Kidney tubule cell (primary cell): ENCODE measurements at regions not wholly inside any gene's neighbourhood (a gene's known extent, or its start where the extent isn't known, plus 50 kb on each side); places are given as distances from the start of the nearest gene placed in this dataset.
A peak's percentile ranks its signal among the peaks of the same experiment; 100 is the strongest.
"Not testable (repeated sequence)": the region's sequence is repeated elsewhere in the genome, so short reads cannot be mapped to it uniquely, and the experiment has no call there.

Experiments used
- DNase-seq: peaks from one replicate; pipeline ENCODE4 v3.0.0-alpha.2; 2018; ENCODE audit warnings: low spot score

DNA sequence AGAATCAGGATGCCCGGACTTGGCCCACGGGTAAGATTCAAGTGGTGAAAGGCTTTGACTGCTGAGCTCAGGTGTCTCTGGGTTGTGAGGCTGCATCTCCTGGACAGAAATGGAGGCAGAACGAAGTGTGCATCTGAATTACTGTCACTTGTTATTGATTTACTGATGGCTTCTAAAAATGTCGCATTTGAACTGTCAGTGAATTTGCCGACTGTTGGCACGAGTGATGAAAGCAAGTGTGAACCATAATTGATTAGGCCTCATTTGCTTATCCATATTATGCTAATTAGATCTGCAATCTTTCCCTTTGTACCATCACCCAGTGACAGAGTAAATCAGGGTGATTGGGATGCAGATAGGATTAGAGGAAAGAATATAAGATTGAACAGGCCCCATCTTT, 252.4 kb downstream of the NUF2 start:
- DNase-seq, result no peak

DNA sequence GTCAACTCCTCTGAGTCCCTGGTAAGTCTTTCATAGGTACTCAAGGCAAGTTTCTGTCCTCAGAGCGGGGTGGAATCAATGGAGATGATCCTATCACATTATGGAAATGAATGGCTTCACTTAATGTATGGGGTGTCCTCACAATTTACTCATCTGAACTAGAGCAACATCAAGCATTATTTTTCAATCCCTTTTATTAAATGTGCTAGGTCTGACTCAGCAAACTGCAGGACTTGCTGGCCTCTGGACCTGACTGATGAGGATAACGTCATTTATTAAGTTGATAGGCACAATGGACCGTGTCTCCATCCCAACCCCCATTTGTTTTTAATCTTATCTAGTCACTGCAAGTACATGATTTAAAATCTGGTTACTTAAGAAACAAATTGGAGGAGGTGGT, 259.2 kb downstream of the NUF2 start:
- no peak for DNase-seq

DNA sequence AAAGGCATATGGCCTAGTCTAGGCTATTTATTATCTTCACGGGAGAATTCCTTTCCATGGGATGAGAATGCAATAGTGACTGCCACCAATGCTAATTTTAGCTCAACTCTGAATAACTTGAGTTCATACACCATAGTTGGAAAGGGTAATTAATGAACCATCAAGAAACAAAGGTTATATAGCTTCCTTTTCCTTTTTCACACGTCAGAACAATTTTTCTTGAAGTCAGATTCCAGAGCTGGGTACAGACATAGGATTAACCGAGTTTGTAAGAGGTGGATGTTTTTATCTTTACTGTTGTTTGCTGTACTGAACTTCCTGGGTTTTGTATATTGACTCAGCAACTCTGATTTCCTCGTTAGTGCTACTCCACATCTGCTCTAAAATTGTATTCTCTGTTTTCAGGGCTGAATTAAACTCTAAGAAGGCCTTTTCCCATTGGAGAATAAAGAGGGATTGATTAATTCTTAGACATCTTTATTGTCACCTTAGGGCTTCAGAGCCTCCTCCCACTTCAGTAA, 262.0 kb downstream of the NUF2 start:
- peak; percentile 3 for DNase-seq

DNA sequence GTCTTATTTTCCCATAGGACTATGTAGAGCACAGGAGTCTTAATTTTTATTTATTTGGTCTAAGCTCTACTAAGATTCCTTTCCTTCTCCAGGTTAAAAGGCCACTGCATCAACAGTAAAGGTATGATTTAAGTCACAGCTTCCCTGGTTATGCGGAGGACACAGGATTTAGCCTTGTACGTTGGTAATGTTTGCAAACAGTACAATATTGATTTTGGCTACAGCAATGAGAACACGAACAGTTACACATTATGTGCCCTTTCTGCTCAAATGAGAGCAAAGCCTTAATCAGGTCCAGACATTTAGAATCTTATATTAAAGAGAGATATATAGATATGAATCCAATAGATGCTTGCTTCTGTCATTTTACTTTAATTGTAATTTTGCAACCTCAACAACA, 264.0 kb downstream of the NUF2 start:
- no peak for DNase-seq

DNA sequence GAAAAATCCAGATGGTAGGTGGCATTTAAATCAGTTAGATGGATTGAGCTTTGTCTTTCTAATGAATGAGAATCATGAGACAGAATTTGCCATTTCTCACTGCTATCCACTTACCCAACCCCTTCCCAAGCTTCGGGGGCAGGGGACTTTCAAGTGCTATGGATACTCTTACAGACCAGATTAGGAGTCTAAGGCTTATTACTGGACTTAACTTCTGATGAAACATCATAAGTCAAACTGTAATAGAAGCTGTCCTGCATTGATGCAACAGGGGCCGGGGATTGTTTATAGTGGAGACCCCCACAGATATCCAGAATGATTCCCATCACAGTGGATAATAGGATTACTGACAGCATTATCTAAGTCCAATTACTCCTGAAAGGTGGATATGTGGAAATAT, 267.0 kb downstream of the NUF2 start:
- DNase-seq, result no peak

DNA sequence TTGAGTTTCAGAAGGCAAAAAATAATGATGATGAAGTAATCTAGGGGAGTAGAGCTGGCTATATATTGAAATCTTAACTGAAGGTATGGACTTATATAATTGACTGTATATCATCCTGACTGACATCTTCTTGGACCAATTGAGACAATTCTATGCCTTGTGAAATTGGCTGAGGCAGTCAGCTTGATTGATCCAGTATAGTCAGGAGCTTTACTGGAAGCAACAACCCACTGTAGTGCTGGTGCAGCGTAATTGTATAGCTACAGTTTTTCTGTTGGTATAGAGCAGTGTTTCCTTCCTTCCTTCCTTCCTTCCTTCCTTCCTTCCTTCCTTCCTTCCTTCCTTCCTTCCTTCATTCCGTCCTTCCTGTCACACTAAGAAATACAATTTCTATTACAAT, 268.0 kb downstream of the NUF2 start:
- DNase-seq, result no peak

DNA sequence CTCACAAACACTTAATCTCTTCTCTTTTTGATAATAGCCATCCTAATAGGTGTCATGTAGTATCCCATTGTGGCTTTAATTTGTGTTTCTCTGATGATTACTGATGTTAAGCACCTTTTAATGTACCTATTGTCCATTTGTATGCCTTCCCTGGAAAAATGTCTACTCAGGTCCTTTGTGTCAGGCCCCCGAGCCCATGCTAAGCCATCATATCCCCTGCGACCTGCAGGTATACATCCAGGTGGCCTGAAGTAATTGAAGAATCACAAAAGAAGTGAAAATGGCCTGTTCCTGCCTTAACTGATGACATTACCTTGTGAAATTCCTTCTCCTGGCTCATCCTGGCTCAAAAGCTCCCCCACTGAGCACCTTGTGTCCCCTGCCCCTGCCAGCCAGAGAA, 269.4 kb downstream of the NUF2 start:
- DNase-seq, result not testable (repeated sequence)

DNA sequence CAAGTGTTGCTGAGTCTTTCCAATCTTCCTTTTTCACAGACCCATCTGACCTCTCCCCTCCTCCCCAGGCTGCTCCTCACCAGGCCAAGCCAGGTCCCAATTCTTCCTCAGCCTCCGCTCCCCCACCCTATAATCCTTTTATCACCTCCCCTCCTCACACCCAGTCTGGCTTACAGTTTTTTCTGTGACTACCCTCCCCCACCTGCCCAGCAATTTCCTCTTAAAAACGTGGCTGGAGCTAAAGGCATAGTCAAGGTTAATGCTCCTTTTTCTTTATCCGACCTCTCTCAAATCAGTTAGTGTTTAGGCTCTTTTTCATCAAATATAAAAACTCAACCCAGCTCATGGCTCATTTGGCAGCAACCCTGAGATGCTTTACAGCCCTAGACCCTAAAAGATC, 270.9 kb downstream of the NUF2 start:
- DNase-seq, result not testable (repeated sequence)

DNA sequence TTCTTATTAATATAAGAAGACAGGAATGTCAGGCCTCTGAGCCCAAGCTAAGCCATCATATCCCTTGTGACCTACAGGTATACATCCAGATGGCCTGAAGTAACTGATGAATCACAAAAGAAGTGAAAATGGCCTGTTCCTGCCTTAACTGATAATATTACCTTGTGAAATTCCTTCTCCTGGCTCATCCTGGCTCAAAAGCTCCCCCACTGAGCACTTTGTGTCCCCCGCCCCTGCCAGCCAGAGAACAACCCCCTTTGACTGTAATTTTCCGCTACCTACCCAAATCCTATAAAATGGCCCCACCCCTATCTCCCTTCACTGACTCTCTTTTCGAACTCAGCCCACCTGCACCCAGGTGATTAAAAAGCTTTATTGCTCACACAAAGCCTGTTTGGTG, 274.4 kb downstream of the NUF2 start:
- not testable (repeated sequence) for DNase-seq

DNA sequence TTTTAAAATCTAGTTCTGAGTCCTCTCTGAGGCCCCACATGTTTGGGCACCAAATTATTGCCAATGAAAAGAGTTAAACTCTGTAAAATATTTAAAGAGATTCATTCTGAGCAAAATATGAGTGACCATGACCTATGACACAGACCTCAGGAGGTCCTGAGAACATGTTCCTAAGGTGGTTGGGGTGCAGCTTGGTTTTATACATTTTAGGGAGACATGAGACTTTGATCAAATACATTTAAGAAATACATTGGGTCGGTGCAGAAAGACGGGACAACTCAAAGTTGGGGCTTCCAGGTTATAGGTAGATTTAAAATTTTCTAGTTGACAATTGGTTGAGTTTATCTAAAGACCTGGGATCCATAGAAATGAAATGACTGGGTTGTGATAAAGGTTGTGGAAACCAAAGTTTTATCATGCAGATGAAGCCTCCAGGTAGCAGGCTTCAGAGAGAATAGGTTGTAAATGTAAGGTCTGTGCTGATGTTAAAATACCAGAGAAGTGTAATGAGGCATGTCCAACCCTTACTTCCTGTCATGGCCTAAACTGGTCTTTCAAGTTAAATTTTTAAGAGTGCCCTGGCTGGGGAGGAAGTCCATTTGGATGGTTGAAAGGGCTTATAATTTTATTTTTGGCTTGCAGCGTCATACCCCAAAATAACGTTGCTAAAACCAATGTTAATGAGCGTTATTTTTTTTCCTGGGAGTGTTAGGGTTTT, 274.9 kb downstream of the NUF2 start:
- peak; percentile 31 for DNase-seq

DNA sequence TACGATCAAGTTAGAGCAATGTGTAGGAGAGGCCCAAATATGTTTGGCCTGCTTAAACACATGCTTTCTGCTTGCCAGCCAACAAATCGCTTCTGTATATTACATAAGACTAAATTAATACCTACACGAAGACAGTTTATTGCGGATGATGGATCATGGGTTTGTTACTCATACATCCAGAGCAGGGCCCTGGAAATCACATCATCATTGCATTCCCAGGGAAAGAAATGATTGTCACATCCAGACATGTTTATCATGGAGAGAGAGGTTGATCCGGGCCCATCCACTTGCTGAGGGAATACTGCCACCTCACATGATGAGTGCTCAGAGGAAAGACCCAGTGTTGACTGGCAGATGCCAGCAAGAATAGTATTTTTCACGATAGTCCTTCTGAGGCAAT, 282.6 kb downstream of the NUF2 start:
- DNase-seq, result no peak

DNA sequence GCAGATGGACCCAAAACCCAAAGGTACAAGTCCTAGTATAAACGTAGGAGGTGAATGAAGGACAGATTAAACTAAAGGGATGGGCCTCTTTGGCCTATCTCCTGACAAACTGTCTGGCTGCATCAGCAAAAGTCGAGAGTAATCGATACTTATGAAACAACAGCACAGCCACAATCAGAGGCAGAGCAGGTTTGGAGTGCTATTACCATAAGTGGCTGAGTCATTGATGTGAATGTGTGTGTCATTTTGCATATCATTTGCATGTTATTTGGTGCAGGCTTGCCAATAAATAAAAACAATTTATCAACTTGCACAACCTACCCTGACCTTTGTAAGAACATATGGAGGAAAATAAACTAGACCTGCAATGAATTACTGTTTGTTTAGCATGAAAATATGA, 283.1 kb downstream of the NUF2 start:
- no peak for DNase-seq

DNA sequence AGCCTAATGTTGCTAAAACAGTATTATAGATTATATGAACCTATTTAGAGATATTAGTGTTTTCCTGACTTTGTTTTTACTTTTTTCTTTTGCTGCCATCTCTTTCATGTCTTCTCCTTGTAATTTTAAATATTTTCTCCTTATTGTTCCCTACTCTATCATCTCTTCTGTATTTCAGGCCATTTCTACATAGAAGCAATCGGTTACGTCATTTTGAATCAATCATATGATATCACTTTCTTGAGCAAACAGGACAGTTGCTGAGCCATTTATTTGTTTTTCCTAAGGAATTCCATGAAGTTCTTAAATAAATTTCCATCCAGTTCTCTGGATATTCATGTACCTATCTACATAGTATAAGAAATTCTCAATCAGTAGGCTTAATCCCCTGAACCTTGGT, 287.2 kb downstream of the NUF2 start:
- DNase-seq, result no peak

DNA sequence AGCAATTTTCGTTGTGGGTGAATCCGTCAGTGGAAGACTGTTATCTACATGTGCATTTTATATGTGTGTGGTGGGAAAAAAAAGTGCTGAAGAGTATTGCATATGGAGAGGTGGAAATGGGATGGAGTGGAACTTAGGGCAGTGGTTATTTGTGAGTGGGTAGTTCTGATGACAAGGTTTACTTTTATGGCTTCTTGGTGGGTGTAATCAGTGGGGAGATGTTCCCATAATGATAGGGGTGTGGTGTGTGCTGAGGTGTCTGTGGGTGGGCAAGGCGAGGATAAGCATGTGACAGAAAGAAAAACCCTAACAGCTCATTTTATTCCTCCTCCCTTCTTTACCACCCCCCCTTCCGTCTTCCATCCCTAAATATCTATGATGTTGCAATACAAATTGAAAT, 288.1 kb downstream of the NUF2 start:
- no peak for DNase-seq

DNA sequence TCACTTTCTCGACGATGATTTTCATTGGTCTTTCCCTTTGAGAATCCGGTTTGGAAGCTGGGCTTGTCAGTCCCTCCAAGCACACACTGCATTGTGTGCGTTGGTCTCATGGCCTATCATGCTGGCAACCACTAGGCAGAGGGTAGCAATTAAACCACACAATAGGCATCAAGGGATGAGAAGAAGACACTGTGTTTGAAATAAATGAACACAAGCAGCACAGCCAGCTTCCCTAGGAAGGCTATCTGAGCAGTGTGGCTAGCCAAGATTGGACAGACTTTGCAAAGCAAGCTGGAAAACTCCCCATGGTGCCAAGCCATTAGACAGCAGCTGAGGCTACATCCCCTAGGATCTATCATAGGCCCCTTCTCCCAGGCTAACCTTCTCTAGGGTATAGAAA, 288.7 kb downstream of the NUF2 start:
- no peak for DNase-seq

DNA sequence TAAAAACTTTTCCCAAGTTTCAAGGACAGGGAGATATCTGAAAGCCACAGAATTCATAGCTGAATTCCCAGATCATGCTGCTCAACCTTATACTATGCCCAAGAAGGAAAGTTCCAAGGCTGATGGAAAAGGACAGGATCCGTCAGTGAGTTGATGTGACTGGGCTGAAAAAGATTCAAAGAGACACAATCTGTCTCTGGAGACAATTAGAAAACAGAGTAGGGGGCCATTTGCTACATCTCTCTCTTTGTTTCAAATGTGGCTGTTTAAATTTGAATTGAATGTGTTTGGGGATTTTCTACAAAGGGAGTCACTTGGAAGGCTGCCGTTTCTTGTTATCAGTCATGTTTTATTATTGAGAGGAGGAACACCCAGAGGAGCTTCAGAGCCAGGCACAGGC, 292.6 kb downstream of the NUF2 start:
- DNase-seq, result no peak

DNA sequence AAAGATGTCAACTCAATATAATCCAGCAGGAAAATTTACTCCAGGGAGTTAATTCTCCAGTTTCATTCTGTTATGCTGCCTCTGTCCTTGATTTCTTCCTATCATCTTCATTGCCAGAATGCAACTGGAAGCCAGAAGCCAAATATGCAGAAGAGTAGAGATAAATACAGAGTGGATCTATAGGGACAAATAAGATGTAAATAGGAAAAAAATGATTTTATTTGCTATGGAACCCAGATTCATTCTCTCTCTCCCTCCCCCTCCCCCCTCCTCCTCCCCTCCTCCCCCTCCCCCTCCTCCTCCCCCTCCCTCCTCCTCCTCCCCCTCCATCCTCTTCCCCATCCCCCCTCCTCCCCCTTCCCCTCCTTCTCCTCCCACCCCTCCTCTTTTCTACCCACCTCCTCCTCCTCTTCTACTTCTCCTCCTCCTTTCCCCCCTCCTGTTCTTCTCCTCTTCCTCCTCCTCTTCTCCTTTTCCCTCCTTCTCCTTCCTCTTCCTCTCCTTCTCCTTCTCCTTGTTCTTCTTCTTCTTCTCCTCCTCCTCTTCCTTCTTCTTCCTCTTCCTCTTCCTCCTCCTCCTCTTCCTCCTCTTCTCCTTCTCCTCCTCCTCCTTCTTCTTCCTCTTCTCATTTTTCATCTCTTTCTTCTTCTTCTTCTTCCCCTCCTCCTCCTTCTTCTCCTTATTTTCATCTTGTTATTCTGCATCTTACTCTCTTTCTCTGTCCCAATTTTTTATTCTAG, 306.4 kb downstream of the NUF2 start:
- DNase-seq, result no peak

DNA sequence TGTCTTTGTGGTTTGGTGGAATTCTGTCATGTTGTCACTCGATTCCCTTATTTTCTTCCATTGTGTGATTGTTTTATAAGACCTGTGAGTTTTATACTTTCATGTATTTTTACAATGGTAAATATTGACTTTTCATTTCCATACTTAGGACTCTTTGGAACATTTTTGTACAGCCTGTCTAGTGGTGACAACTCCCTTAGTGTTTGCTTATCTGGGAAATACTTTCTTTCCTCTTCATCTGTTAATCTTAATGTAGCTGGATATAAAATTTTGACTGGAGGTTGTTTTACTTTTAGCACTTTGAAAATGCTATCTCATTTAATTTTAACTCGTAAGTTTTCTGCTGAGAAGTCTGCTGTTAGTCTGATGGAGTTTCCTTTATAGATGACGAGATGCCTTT, 310.5 kb downstream of the NUF2 start:
- DNase-seq, result no peak

DNA sequence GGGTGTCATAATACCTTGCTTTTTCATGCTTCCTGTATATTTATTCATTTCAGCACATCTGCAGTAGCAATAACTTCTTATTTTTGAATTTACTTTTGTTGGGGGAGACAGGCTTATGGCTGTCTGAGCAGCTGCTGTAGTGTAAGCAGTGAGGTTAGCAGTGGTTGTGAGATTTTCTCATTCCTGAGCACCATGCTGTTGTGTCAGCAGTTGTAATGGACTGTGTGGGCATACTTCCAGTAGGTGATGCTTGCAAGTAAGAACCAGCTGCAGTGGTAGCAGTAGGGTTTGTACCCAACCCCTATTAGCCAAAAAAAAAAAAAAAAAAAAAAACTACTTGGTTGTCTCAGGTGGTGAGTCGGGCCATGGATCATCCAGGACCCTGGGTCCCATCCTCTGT, 311.6 kb downstream of the NUF2 start:
- DNase-seq, result no peak

DNA sequence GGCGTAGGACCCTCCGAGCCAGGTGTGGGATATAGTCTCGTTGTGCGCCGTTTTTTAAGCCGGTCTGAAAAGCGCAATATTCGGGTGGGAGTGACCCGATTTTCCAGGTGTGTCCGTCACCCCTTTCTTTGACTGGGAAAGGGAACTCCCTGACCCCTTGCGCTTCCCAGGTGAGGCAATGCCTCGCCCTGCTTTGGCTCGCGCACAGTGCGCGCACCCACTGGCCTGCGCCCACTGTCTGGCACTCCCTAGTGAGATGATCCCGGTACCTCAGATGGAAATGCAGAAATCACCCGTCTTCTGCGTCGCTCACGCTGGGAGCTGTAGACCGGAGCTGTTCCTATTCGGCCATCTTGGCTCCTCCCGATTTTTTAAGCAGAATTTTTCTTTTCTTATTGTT, 323.9 kb downstream of the NUF2 start:
- not testable (repeated sequence) for DNase-seq

DNA sequence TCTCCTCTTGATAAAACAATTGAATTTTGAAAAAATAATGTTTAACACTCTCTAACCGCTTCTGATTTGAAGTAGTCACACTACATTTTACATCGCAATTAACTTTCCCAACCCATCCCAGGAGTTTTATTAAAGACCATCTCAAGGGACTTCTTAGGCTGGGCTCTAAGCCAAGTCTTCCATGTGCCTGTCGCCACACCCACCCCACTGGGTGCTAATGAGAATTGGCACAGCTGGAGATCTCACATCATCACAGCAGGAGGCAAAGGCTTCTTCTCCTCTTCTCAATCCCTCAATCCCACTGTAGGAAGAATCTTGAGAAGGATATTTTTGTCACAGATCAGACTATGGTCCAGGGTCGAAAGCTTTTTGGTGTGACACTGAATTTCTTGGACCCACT, 328.9 kb downstream of the NUF2 start:
- no peak for DNase-seq

DNA sequence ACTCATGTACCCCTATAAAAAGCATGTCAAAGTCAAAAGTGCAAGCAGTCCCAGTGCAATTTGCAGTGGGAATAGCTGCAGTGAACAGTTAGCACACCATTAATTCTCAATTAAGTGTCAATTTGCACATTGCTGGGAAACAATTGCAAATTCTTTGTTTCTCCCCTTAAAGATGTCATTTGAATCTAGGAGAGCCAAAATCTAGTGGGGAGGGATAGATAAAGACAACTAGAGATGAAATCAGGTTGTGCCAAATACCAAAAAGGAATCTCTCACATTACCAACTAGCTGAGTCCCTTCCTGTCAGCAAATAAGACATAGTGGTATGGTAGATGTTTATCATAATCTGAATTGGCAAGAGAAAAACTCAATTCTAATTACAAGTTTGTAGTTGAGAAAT, 330.7 kb downstream of the NUF2 start:
- DNase-seq, result no peak

DNA sequence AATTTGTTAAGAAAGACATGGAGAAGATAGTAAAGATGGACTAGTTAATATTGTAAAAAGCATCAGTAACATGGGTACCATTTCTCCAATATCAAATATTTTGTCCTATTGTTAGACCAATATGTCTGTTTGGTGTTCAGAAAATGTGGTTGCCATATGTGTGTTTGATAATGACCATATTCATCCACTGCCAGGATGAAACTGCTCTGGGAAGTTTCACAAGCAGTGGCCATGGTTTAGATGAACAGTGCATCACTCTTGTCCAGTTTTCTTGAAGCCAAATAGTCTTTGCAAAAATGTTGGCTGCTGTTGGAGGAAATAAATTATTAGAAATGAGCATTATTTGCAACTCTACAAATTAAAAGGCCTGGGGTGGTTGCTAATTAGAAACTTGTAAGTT, 333.8 kb downstream of the NUF2 start:
- no peak for DNase-seq
